ENCODE measurements at regions not wholly inside any gene's neighbourhood (a gene's known extent, or its start where the extent isn't known, plus 50 kb on each side); places are given as distances from the start of the nearest gene placed in this dataset.

GRCh38 chrX:112910418-112910817 is 69.8 kb upstream of the AMOT start:
- no peak overlapping the region for H3K27ac Mint-ChIP-seq (ENCODE audit: unreplicated experiment)
- no peak for DNase-seq (ENCODE audit: low read depth, low spot score)
- no peaks in the 10 kb centered on the region for H3K27me3 Mint-ChIP-seq (ENCODE audit: low read depth)
- TF ChIP-seq CTCF (conservative IDR thresholded peaks at IDR 0.05), result no peak
- H3K4me1 Mint-ChIP-seq, result peaks cover 4% of the 10 kb centered on the region
- H3K9me3 Mint-ChIP-seq, result peaks cover 5% of the 10 kb centered on the region
- no peak overlapping the region for H3K4me3 Mint-ChIP-seq
- H3K36me3 Mint-ChIP-seq (ENCODE audit: low read depth), result no peaks in the 10 kb centered on the region

- Mint-ChIP-seq H3K4me3 (no peak overlapping the region), H3K27ac (ENCODE audit: unreplicated experiment) (no peak overlapping the region), H3K27me3 (ENCODE audit: low read depth) (no peaks in the 10 kb centered on the region), H3K36me3 (ENCODE audit: low read depth) (no peaks in the 10 kb centered on the region), H3K4me1 (no peaks in the 10 kb centered on the region), H3K9me3 (no peaks in the 10 kb centered on the region)
- TF ChIP-seq CTCF (conservative IDR thresholded peaks at IDR 0.05), result no peak
- no peak for DNase-seq (ENCODE audit: low read depth, low spot score)
Measured at GRCh38 chrX:112901869-112902725, 61.5 kb upstream of the AMOT start.

GRCh38 chrX:112896051-112896450 is 55.4 kb upstream of the AMOT start:
- no peaks in the 10 kb centered on the region for H3K36me3 Mint-ChIP-seq (ENCODE audit: low read depth)
- no peak overlapping the region for H3K4me3 Mint-ChIP-seq
- no peaks in the 10 kb centered on the region for H3K4me1 Mint-ChIP-seq
- no peak for DNase-seq (ENCODE audit: low read depth, low spot score)
- TF ChIP-seq CTCF (conservative IDR thresholded peaks at IDR 0.05), result no peak
- H3K9me3 Mint-ChIP-seq, result peaks cover 2% of the 10 kb centered on the region
- no peak overlapping the region for H3K27ac Mint-ChIP-seq (ENCODE audit: unreplicated experiment)
- no peaks in the 10 kb centered on the region for H3K27me3 Mint-ChIP-seq (ENCODE audit: low read depth)

Measured in neural crest cell (in vitro differentiated cells).